ENCODE measurements at regions not wholly inside any gene's neighbourhood (a gene's known extent, or its start where the extent isn't known, plus 50 kb on each side); places are given as distances from the start of the nearest gene placed in this dataset.
A peak's percentile ranks its signal among the peaks of the same experiment; 100 is the strongest.

DNA sequence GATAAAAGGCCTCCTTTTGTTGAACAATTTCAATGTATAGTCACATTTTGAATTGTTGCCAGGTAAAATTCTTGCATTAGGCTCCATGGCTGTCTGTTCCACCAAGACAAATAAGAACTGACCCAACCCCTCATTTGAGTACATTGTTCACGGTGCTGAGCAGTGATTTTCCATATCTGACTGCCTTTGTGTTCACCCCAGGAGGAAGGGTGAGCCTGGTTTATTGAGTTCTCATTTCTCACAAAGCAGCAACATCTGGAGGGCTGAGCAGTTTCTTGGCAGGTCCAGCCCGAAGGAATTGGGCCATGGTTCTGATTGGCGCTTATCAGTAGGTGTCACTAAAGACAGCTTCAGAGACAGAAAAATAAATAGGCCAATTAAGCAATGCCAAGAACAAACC, 149.1 kb downstream of the BMP4 start:
- no peak for DNase-seq (ENCODE audit: low read depth, low spot score)

DNA sequence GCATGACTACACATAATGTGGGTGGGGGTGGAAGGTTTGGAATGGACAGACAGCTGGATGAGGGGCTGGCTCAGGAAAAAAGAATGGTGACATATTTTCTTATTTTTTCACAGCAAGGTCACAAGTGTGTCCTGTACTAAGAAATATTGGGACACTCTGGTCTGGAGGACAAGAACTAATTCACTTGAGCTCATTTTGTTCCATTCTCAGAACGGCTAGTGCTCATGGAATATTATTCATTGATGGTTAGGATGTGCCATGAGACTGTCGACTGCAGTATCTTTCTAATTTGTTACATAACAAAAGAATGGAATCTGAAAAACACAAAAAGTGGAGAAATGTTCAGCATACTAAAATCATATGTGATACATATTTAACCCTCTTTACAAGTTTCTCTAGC, 149.5 kb downstream of the BMP4 start:
- DNase-seq (ENCODE audit: low read depth, low spot score): no peak

DNA sequence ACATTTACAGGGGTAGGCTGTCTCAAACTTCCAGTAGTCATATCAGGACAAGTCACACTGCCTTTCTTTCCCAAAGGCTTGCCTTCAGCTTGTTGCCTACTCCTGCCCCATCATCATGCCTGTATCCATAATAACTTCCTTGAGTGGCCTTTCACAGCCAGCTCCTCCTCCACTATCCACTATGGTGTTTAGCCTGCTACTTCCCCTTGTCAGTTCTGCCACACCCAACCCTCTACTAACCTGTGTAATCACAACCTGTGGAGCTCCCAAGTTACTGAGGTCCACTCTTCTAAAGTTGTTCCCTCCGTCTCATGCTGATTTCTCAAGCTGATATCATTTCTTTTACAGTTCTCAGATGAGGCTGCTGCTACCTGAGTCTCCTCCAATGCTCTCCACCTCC, 159.9 kb downstream of the BMP4 start:
- DNase-seq (ENCODE audit: low read depth, low spot score): no peak

DNA sequence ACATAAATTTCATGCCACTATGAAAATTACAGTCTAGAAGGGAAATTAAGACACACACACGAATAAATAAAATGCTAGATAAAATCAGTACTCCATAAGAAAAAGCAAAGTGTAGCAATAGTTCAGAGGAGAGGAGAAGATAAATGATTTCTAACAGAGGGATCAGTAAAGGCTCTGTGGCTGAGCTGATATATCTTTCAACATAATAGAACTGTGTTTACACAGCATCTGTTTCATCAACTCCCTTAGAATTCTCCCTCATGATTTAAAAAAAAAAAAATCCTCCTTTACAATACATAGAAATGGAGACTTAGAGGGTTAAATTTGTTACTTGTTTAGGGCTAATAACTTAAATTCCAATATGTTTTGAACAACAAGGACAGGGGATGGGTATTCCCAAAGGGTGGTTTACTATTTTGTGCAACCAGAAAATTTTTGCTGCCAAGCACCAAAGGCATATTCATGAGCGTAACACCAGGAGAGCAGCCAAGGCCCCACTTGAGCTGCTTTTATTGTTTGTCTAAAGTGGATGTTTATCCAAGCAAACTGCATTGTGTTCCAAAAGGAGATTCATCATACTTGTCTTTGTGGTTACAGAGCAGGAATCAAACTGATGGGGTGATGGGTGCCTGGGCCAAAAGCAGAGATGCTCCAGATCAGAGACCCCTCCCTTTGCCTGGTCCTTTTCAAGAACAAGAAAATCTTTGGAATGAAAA, 162.7 kb downstream of the BMP4 start:
- no peak for DNase-seq (ENCODE audit: low read depth, low spot score)

DNA sequence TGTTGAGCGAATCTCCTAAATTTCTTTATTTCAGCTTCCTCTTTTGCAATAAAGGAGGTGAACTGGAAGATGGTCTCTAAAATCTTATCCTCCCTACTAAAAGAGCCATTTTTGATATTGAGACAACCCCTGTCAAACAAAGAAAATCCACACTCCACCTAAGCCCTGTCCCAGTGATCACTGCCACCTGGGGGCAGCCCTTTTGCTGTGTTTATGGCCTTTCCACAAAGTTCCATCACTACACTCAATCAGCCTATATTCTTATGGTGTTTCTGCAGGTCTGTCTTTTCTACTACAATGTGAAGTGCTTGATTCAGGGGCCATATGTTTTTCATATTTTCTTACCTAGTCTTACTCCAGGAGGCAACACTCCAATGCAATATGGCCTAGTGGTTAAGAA, 163.7 kb downstream of the BMP4 start:
- DNase-seq (ENCODE audit: low read depth, low spot score): peak; percentile 3

DNA sequence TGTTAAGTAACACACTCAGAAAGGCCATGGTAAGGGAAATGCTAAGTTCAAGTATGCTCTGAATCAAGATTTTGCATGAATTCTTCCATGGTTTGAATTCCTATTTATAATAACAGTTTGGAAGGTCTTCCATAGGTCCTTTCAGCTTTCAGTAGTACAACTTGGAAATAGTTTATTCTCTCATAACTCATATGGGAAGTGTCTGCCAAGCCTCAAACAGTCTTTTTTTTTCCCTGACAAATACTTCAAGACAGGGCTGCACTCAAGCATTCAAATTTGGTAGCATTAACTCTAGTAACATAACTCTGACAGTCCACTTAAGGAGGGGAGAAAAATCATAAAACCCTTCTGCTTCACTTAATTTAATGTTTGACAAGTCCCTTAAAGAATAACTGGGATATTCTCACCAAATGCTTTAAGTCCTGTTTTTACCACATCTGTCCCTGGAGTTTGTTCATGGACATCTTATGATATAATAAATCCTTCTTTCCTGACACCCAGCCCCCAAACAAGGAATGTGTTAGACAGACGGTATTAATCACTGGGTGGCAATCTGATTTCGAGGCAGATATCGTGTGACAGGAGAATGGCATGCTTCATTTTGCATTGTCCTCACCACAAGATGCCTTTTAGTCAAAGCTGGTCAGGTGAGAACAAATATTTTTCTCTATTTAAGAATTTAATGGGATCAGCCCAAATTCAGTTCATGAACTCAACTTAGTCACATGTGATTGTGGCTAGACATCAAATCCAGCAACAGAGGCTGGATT, 165.7 kb downstream of the BMP4 start:
- no peak for DNase-seq (ENCODE audit: low read depth, low spot score)

DNA sequence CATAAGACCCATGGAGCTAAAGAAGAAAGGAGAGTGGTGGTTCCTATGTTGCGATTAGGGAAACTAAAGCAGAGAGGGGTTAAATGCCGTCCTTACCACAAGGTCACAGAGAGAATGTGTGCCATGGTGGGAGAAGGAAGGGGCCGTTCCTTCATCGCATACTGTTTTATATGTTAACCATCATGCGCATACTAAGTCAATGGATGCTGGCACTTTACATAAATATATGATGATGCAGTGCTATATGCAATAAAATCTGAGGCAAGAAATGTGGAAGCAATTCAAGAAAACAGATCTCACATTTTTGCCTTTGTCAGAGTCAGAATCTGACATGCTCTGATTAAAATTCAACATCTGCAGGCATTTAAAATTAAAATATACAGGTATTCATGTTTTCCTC, 168.1 kb downstream of the BMP4 start:
- DNase-seq (ENCODE audit: low read depth, low spot score): no peak

DNA sequence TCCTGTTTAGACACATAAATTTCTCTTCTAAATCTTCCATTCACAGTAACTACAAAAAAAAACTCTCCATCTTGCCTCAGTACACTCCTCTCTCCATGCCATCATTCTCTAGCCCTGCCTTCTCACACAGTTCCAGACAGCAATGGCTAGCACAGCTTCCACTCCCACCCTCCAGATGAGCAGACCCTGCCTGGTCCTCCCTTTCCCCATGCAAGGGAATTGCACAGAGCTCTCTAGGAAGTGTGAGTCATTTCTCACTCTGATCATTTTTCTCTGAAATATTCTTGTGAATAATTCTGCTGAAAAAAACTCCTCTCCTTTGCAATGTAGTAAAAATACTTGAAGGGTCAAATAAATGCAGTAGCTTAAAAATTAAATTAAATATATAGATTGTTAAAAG, 170.6 kb downstream of the BMP4 start:
- no peak for DNase-seq (ENCODE audit: low read depth, low spot score)

DNA sequence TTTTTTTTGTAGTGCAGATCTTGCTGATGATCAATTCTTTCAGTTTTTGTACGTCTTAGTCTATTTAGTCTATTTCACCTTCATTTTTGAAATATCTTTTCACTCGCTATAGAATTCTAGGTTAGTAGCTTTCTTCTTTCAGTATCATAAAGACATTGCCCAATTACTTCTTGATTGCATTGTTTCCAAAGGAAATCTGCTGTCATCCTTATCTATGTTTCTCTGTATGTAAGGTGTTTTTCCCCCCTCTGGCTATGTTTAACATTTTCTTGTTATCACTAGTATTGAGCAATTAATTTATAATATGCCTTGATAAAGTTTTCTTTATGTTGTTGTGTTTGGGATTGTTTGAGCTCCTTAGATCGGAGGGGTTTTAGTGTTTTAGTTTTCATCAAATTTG, 171.9 kb downstream of the BMP4 start:
- DNase-seq (ENCODE audit: low read depth, low spot score): no peak

DNA sequence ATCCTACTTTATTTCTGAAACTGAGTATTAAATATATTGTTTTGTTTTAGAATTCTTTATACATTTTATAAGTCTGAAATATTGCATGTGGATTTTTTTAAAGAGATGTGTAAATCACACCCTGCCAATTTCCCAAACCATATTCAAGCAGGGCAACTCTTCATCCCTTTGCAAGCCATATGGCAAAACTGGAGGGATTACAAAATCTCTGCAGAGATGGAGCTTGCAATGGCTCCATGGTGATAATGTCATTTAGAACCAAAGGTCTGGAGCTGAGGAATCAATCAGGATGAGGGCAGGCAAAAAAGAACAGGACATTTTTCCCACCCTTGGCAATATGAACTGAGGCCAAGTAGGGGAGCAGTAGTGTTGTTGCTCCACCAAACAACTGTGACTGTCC, 173.4 kb downstream of the BMP4 start:
- DNase-seq (ENCODE audit: low read depth, low spot score): no peak

DNA sequence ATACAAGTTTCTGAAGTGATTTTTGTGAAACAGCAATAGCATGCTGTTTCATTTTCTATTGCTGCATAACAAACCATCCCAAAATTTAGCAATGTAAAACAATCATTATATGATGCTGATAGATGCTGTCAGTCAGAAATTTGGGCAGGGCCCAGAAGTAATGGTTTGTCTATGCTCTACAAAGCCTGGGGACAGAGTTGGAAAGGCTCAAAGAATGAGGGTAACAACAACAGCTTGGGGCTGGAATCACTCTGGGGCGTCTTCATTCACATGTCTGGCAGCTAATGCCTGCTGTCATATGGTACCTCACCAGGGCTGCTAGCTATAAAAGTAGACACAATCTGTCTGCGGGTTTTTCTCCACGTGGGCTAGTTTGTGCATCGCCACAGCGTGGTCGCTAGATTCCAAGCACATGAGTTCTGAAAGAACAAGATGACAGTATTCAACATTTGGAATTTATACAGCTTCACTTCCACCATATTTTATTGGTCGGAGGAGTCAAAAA, 176.5 kb downstream of the BMP4 start:
- no peak for DNase-seq (ENCODE audit: low read depth, low spot score)

DNA sequence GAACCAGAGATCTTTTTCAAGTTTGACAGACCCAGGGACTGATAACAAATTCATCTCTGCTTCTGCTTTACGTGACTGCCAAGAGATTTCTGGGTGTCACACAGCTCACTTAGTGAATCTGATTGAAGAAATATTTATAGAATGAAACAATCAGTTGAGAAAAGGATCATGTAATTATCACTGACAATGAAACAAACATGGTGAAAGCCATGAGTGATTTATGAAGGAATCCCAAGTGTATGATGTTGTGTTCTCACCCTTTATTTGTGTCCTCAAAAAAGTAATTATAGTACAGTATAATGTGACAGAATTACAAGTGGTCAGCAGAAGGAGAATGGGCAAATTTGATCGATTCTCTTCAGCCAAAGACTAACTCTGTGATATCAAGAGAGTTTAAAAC, 177.3 kb downstream of the BMP4 start:
- DNase-seq (ENCODE audit: low read depth, low spot score): no peak

DNA sequence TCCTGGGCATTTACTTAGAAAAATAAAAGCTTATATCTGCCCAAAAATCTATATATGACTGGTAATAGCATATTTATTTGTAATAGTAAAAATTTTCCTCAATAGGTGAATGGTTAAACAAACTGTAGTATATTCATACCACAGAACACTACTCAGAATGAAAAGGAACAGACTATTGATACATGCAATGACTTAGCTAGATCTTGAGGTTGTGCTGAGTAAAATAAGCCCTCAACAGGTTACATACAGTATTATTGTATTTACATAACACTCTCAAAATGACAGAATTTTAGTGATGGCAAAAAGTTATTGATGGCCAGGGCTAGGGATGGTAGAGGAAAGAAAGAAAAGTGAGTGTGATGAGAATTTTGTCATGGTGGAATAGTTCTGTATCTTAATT, 178.4 kb downstream of the BMP4 start:
- no peak for DNase-seq (ENCODE audit: low read depth, low spot score)

DNA sequence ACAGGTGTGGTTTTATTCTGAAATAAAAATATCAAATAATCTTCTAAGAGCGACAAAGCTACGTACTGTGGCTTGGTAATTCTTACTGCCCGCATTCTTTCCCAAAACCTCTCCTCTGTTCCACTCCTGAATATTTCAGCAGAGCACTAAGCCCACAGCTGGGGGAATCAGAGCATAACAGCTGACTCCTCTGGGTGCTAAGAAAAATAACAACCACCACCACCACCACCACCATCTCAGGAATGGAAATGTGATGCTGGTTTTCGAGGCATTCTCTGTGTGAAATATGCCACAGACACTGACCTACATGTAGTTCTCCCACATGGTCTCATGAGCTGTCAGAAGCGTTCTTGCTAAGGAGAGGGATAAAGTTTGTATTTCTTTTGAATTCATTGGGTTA, 183.7 kb downstream of the BMP4 start:
- no peak for DNase-seq (ENCODE audit: low read depth, low spot score)

DNA sequence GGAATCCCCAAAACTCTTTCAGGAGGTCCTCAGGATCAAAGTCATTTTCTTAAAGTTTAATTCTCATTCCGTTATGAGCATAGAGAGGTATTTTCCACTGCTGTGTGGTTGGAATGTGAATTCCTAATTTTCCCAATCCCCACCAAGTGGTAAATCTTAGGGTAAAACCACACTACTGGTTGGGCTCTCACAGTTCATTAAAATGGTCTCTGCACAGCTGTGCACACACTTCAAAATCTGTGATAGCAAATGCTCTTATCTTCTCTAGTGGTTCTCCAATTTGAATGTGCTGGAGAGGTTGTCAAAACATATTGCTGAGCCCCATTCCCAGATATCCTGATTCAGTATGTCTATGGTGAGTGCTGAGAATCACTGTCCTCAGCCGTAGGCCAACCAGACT, 189.1 kb downstream of the BMP4 start:
- DNase-seq (ENCODE audit: low read depth, low spot score): no peak

DNA sequence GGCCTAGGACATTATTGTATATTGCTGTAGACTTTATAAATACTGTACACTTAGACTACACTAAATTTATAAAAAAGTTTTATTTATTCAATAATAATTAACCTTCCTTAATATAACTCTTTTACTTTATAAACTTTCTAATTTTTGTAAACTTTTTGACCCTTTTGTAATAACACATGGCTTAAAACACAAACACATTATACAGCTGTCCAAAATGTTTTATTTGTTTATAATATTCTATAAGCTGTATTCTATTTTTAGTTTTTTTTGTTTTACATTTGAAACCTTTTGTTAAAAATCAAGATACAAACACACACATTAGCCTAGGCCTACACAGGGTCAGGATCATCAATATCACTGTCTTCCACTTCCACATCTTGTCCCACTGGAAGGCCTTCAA, 190.0 kb downstream of the BMP4 start:
- DNase-seq (ENCODE audit: low read depth, low spot score): no peak

DNA sequence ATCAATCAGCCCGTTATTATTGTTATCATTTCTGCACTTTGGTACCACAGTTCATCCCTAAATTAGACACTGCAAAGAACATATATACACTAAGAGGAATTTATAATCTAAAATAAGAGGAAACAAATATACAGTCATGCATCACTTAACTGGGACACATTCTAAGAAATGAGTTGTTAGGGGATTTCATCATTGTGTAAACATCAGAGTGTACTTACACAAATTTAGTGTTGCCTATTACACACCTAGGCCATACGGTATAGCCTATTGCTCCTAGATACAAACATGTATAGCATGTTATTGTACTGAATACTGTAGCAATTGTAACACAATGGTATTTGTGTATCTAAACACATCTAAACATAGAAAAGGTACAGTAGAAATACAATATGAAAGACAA, 190.5 kb downstream of the BMP4 start:
- no peak for DNase-seq (ENCODE audit: low read depth, low spot score)

DNA sequence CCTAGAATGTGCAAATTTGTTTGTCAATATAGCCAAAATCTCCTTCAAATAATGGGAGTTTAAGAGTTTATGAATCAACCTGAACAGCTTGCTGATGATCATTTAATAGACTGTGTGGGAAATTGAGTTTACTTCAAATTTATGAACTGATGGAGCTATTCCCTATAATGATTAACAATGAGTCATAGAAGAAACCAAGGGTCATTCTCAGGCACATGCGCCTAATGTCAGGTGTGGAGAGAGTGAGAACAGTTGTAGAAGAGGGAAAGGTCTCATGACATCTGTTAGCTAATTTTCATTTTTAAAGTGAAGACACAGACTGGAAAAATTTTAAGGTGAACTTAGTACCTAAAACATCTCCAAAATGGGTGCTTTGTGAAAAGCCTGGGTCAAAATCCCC, 191.8 kb downstream of the BMP4 start:
- DNase-seq (ENCODE audit: low read depth, low spot score): no peak

DNA sequence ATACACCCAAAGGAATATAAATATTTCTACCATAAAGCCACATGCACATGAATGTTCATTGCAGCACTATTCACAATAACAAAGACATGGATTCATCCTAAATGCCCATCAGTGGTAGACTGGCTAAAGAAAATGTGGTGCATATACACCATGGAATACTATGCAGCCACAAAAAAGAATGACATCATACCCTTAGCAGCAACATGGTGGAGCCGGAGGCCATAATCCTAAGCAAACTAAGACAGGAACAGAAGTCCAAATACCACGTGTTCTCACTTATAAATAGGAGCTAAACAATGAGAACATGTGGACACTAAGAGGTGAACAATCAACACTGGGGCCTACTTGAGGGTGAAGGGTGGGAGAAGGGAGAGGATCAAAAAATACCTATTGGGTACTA, 198.5 kb downstream of the BMP4 start:
- no peak for DNase-seq (ENCODE audit: low read depth, low spot score)

DNA sequence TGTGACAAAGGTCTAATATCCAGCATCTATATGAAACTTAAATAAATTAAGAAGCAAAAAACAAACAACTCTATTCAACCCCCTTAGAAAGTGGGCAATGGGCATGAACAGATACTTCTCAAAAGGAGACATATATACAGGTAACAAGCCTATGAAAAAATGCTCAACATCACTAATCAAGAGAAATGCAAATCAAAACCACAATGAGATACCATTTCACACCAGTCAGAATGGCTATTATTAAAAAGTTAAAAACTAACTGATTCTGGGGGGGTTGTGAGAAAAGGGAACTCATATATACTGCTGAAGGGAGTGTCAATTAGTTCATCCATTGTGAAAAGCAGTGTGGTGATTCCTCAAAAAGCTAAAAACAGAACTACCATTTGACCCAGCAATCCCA, 198.9 kb downstream of the BMP4 start:
- no peak for DNase-seq (ENCODE audit: low read depth, low spot score)

DNA sequence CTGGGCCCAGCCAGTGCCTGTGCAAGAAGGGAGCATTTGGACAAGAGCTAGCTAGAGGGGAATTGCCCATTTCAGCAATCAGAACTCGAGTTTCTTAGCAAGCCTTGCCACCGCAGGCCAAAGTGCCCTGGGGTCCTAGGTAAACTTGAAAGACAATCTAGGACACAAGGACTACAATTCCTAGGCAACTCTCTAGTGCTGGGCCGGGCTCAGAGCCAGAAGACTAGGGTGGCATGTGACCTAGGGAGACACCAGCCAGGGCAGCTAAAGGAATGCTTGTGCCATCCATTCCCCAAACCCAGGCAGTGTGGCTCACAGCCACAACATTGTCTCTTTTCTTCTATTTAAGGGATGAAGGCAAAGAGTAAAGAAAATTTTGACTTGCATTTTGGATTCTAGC, 205.0 kb downstream of the BMP4 start:
- no peak for DNase-seq (ENCODE audit: low read depth, low spot score)

DNA sequence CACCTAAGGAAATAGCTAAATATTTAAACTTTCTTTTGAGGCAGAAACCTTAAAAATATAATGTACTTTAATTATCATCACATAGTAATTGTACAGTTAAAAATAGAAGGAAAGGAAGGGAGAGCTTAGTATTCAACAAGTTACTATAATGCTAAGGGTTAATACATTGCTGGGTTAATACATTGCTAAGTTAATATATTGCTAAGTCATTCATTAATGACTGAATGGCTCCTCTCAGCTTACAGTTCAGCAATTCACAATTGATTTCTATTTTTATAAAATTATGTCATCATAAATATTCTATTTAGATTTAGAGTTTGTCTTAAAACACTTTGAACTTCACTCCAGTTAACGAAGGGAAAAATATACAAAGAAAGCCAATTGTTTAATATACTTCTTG, 207.9 kb downstream of the BMP4 start:
- DNase-seq (ENCODE audit: low read depth, low spot score): no peak

DNA sequence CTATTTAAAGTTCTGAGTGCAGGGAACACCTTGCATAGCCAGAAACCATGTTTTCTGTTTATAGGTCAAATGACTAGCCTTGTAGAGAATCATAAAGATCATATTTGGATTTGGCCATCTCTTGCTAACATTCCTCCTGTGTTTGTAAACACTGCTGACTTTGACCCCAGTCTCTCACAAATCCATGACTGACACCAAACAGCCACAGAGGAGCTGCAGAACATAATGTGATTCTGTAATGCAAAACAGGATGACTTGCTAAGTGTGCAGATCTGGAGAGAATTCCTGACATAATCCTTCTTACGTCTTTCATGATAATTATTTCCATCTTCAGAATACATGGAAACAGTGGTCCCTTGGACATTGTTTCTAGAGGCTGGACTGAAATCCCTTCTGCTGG, 211.8 kb downstream of the BMP4 start:
- DNase-seq (ENCODE audit: low read depth, low spot score): no peak
